ENCODE measurements at regions not wholly inside any gene's neighbourhood (a gene's known extent, or its start where the extent isn't known, plus 50 kb on each side); places are given as distances from the start of the nearest gene placed in this dataset.

GRCh38 chr9:32722704-32723103, 60.6 kb upstream of the TMEM215 start:
- TF ChIP-seq CTCF (IDR thresholded peaks at IDR 0.05; ENCODE audit: insufficient read depth, low read length, poor library complexity, severe bottlenecking), result no peak
- TF ChIP-seq EZH2phosphoT487 (conservative IDR thresholded peaks at IDR 0.05; ENCODE audit: low read length), result no peak

Measured in SU-DHL-6 (cell line).